AG08396 (cell line): ENCODE measurements at regions not wholly inside any gene's neighbourhood (a gene's known extent, or its start where the extent isn't known, plus 50 kb on each side); places are given as distances from the start of the nearest gene placed in this dataset.
"Not testable (repeated sequence)": the region's sequence is repeated elsewhere in the genome, so short reads cannot be mapped to it uniquely, and the experiment has no call there.

Experiments used
- DNase-seq: peaks from one replicate; pipeline ENCODE4 v3.0.0; 2012; ENCODE audit warnings: low spot score, mixed read lengths

GRCh38 chr9:135295551-135296300 is 183.9 kb upstream of the PPP1R26 start:
- no peak for DNase-seq

- DNase-seq: no peak
Measured at GRCh38 chr9:135296735-135297455, 182.7 kb upstream of the PPP1R26 start.

GRCh38 chr9:135297456-135298075 is 182.0 kb upstream of the PPP1R26 start:
- DNase-seq: no peak

GRCh38 chr9:135299239-135299590 is 180.4 kb upstream of the PPP1R26 start:
- DNase-seq: no peak

- no peak for DNase-seq
Measured at GRCh38 chr9:135299651-135300345, 179.8 kb upstream of the PPP1R26 start.

- no peak for DNase-seq
Measured at GRCh38 chr9:135300346-135301141, 179.0 kb upstream of the PPP1R26 start.

GRCh38 chr9:135301271-135302263 is 178.0 kb upstream of the PPP1R26 start:
- DNase-seq: no peak

- DNase-seq: no peak
Measured at GRCh38 chr9:135302329-135303279, 177.0 kb upstream of the PPP1R26 start.

- DNase-seq: no peak
Measured at GRCh38 chr9:135303280-135303647, 176.3 kb upstream of the PPP1R26 start.

- DNase-seq: no peak
Measured at GRCh38 chr9:135303865-135304499, 175.6 kb upstream of the PPP1R26 start.

GRCh38 chr9:135304886-135305285 is 174.7 kb upstream of the PPP1R26 start:
- no peak for DNase-seq

- no peak for DNase-seq
Measured at GRCh38 chr9:135305546-135306180, 173.9 kb upstream of the PPP1R26 start.

GRCh38 chr9:135306699-135307098 is 172.9 kb upstream of the PPP1R26 start:
- DNase-seq: no peak

- DNase-seq: no peak
Measured at GRCh38 chr9:135307300-135307699, 172.3 kb upstream of the PPP1R26 start.

- not testable (repeated sequence) for DNase-seq
Measured at GRCh38 chr9:135307919-135308318, 171.7 kb upstream of the PPP1R26 start.

- DNase-seq: no peak
Measured at GRCh38 chr9:135308821-135309762, 170.5 kb upstream of the PPP1R26 start.

GRCh38 chr9:135309763-135310125 is 169.8 kb upstream of the PPP1R26 start:
- no peak for DNase-seq
